H1 (cell line): ENCODE measurements at regions not wholly inside any gene's neighbourhood (a gene's known extent, or its start where the extent isn't known, plus 50 kb on each side); places are given as distances from the start of the nearest gene placed in this dataset.

ENCODE experiments used
- CTCF ChIA-PET: fragments of 300-600 bp; sonication (Branson Sonifier 250); formaldehyde crosslinking; loops from one replicate; lab custom pipeline; 2021; ENCODE audit not compliant: partially characterized antibody; lab: Charles Lee
- POLR2A ChIA-PET: fragments of 300-600 bp; sonication (Branson Sonifier 250); formaldehyde crosslinking; loops from one replicate; lab custom pipeline; 2021; ENCODE audit warnings: inconsistent platforms; ENCODE audit not compliant: partially characterized antibody; lab: Charles Lee
- DNase-seq, 2 experiments: peaks; one replicate each; pipeline versions ENCODE4 v3.0.0 to v3.0.0-alpha.2; 2010 to 2022; ENCODE audit warnings: low spot score in 2 of 2, low read depth in 1 of 2, mixed read lengths in 1 of 2
- FAIRE-seq: peaks from 2 replicates; lab custom pipeline; 2011; peaks lifted over from hg19 to GRCh38; lab: Jason Lieb, UNC
- H2AFZ ChIP-seq: 2 replicates; pipeline ENCODE4 v1.8.1; 2012; ENCODE audit warnings: low read length, inconsistent platforms
- H2AK5ac ChIP-seq: 2 replicates; pipeline ENCODE4 v1.6.1; 2013; ENCODE audit warnings: low read depth, low read length
- H2BK120ac ChIP-seq: replicated peaks from 2 replicates; pipeline ENCODE3; 2013; ENCODE audit warnings: low read depth, low read length, inconsistent platforms
- H2BK12ac ChIP-seq: 2 replicates; pipeline ENCODE4 v1.6.1; 2013; ENCODE audit warnings: low read depth, low read length
- H2BK15ac ChIP-seq: 2 replicates; pipeline ENCODE4 v1.6.1; 2013; ENCODE audit warnings: low read length
- H2BK20ac ChIP-seq: 2 replicates; pipeline ENCODE4 v1.6.1; 2013; ENCODE audit warnings: low read length
- H2BK5ac ChIP-seq: 2 replicates; pipeline ENCODE4 v1.6.1; 2013; ENCODE audit warnings: low read depth, low read length
- H3K14ac ChIP-seq: 2 replicates; pipeline ENCODE4 v1.6.1; 2013; ENCODE audit warnings: inconsistent platforms; ENCODE audit not compliant: insufficient read length
- H3K18ac ChIP-seq: 2 replicates; pipeline ENCODE4 v1.6.1; 2013; ENCODE audit warnings: low read length; ENCODE audit errors: extremely low read depth
- H3K23ac ChIP-seq: 2 replicates; pipeline ENCODE4 v1.6.1; 2013; ENCODE audit warnings: inconsistent platforms; ENCODE audit not compliant: insufficient read length
- H3K23me2 ChIP-seq: 2 replicates; pipeline ENCODE4 v1.6.1; 2013; ENCODE audit warnings: low read depth, low read length
- H3K27ac ChIP-seq: 2 replicates; pipeline ENCODE4 v1.6.1; 2011; ENCODE audit warnings: low read depth, low read length, inconsistent platforms
- H3K27me3 ChIP-seq, 4 experiments: replicated peaks in 1 of 4; 1 replicate in 1 of 4; 2 replicates in 3 of 4; pipeline versions ENCODE4 v1.6.1 to v1.8.1; 2011 to 2013; ENCODE audit warnings: low read length in 3 of 4, mild to moderate bottlenecking in 3 of 4, inconsistent platforms in 2 of 4, mixed read lengths in 2 of 4, moderate library complexity in 1 of 4; ENCODE audit not compliant: control insufficient read depth in 3 of 4, insufficient read depth in 3 of 4; ENCODE audit errors: extremely low read depth in 1 of 4
- H3K36me3 ChIP-seq, 4 experiments: 2 replicates each; pipeline versions ENCODE4 v1.6.1 to v1.8.1; 2011 to 2013; ENCODE audit warnings: mild to moderate bottlenecking in 4 of 4, low read length in 3 of 4, moderate library complexity in 2 of 4, control low read depth in 1 of 4, inconsistent platforms in 1 of 4; ENCODE audit not compliant: insufficient read depth in 4 of 4, control insufficient read depth in 2 of 4
- H3K4ac ChIP-seq: replicated peaks from 2 replicates; pipeline ENCODE3; 2013; ENCODE audit warnings: low read length, low read depth, mixed read lengths, inconsistent platforms; ENCODE audit not compliant: insufficient read length
- H3K4me1 ChIP-seq, 4 experiments: replicated peaks in 1 of 4; 1 replicate in 1 of 4; 2 replicates in 3 of 4; pipeline versions ENCODE4 v1.6.1 to v1.8.1; 2011 to 2013; ENCODE audit warnings: low read length in 3 of 4, inconsistent platforms in 2 of 4, mixed read lengths in 1 of 4; ENCODE audit not compliant: insufficient read depth in 4 of 4, control insufficient read depth in 3 of 4
- H3K4me2 ChIP-seq, 2 experiments: 2 replicates each; pipeline versions ENCODE4 v1.6.1 to v1.8.1; 2011 to 2013; ENCODE audit warnings: low read depth in 2 of 2, low read length in 2 of 2, control low read depth in 1 of 2, inconsistent platforms in 1 of 2, mild to moderate bottlenecking in 1 of 2; ENCODE audit not compliant: insufficient read depth in 1 of 2
- H3K4me3 ChIP-seq, 4 experiments: fragments of 200-600, 300-600 bp in 1 of 4; sonication (generic), shearing (Covaris generic), sonication (Bioruptor Twin) in 1 of 4; 2 replicates each; pipeline versions ENCODE4 v1.5.1 to v1.8.1; 2011 to 2016; ENCODE audit warnings: low read length in 4 of 4, low read depth in 3 of 4, control low read depth in 2 of 4, inconsistent platforms in 2 of 4, mild to moderate bottlenecking in 2 of 4, mixed read lengths in 1 of 4, moderate library complexity in 1 of 4; ENCODE audit not compliant: insufficient read depth in 2 of 4; ENCODE audit errors: extremely low read depth in 1 of 4
- H3K56ac ChIP-seq: replicated peaks from 2 replicates; pipeline ENCODE3; 2013; ENCODE audit warnings: low read depth, mild to moderate bottlenecking, mixed read lengths, low read length, inconsistent platforms; ENCODE audit not compliant: insufficient read length
- H3K79me1 ChIP-seq: 2 replicates; pipeline ENCODE4 v1.6.1; 2013; ENCODE audit warnings: low read depth, low read length, control low read depth
- H3K79me2 ChIP-seq, 2 experiments: 2 replicates each; pipeline versions ENCODE4 v1.6.1 to v1.8.1; 2012 to 2013; ENCODE audit warnings: low read length in 2 of 2, mild to moderate bottlenecking in 2 of 2, inconsistent platforms in 1 of 2; ENCODE audit not compliant: insufficient read depth in 2 of 2, control insufficient read depth in 1 of 2
- H3K9ac ChIP-seq, 4 experiments: replicated peaks in 1 of 4; 1 replicate in 1 of 4; 2 replicates in 3 of 4; pipeline versions ENCODE4 v1.6.1 to v1.8.1; 2011 to 2013; ENCODE audit warnings: low read depth in 3 of 4, low read length in 3 of 4, control low read depth in 2 of 4, mild to moderate bottlenecking in 2 of 4, moderate library complexity in 2 of 4, inconsistent platforms in 1 of 4; ENCODE audit errors: extremely low read depth in 1 of 4
- H3K9me3 ChIP-seq, 2 experiments: 2 replicates each; pipeline versions ENCODE4 v1.6.1 to v1.8.1; 2012 to 2013; ENCODE audit warnings: mild to moderate bottlenecking in 2 of 2, moderate library complexity in 2 of 2, control low read depth in 1 of 2, inconsistent platforms in 1 of 2, low read depth in 1 of 2, low read length in 1 of 2, mixed read lengths in 1 of 2; ENCODE audit not compliant: insufficient read depth in 2 of 2
- H4K20me1 ChIP-seq, 2 experiments: replicated peaks in 1 of 2; 2 replicates each; pipeline versions ENCODE3 to v1.8.1; 2011 to 2013; ENCODE audit warnings: inconsistent platforms in 2 of 2, low read length in 2 of 2, mild to moderate bottlenecking in 1 of 2; ENCODE audit not compliant: insufficient read depth in 2 of 2, control insufficient read depth in 1 of 2
- H4K5ac ChIP-seq: 2 replicates; pipeline ENCODE4 v1.6.1; 2013; ENCODE audit warnings: low read length, low read depth, mixed read lengths, inconsistent platforms; ENCODE audit not compliant: insufficient read length
- H4K8ac ChIP-seq: 2 replicates; pipeline ENCODE4 v1.8.0; 2013; ENCODE audit warnings: mild to moderate bottlenecking, moderate library complexity, low read length, inconsistent platforms; ENCODE audit not compliant: insufficient read depth; ENCODE audit errors: extremely low read depth
- H4K91ac ChIP-seq: replicated peaks from 2 replicates; pipeline ENCODE3; 2013; ENCODE audit warnings: low read length, mixed read lengths, inconsistent platforms; ENCODE audit not compliant: insufficient read length
- CHD2 ChIP-seq: IDR thresholded peaks from 2 replicates; pipeline ENCODE4 v1.6.1; 2012; ENCODE audit warnings: low read length, improper control_type of control experiment
- EGR1 ChIP-seq: IDR thresholded peaks from 2 replicates; pipeline ENCODE4 v1.6.1; 2011; ENCODE audit warnings: low read depth, low read length, borderline replicate concordance
- EZH2 ChIP-seq: fragments of 200-600 bp; sonication (generic); IDR thresholded peaks from 2 replicates; pipeline ENCODE4 v1.7.1; 2012; ENCODE audit warnings: low read depth, mild to moderate bottlenecking, moderate library complexity, low read length, inconsistent platforms; ENCODE audit not compliant: severe bottlenecking
- GTF2F1 ChIP-seq: IDR thresholded peaks from 2 replicates; pipeline ENCODE4 v1.6.1; 2012; ENCODE audit warnings: low read depth, low read length, improper control_type of control experiment, borderline replicate concordance
- KDM4A ChIP-seq: IDR thresholded peaks from one replicate; pipeline ENCODE4 v1.7.1; 2012; ENCODE audit warnings: low read depth, mild to moderate bottlenecking, moderate library complexity, low read length, inconsistent platforms; ENCODE audit not compliant: severe bottlenecking
- POLR2AphosphoS5 ChIP-seq: IDR thresholded peaks from 2 replicates; pipeline ENCODE4 v1.6.1; 2011; ENCODE audit warnings: low read depth, low read length
- SIN3A ChIP-seq, 2 experiments: IDR thresholded peaks in 1 of 2; conservative IDR thresholded peaks in 1 of 2; 2 replicates each; pipeline ENCODE4 v1.6.1; 2011 to 2012; ENCODE audit warnings: low read length in 2 of 2, improper control_type of control experiment in 1 of 2, low read depth in 1 of 2, mild to moderate bottlenecking in 1 of 2
- SIX5 ChIP-seq: IDR thresholded peaks from 2 replicates; pipeline ENCODE4 v1.6.1; 2011; ENCODE audit warnings: mild to moderate bottlenecking, low read depth, low read length
- SP4 ChIP-seq: IDR thresholded peaks from 2 replicates; pipeline ENCODE4 v1.6.1; 2012; ENCODE audit warnings: low read length, inconsistent platforms
- TAF7 ChIP-seq: optimal IDR thresholded peaks from 2 replicates; pipeline ENCODE3; 2011; ENCODE audit warnings: low read depth, mild to moderate bottlenecking, inconsistent platforms, low read length, moderate library complexity, borderline replicate concordance
- WGBS, 2 experiments: shearing (Covaris generic) in 1 of 2; methylation state at CpG; one replicate each; pipeline versions ENCODE4 v1.1.6 to v1.1.7; 2013 to 2015; ENCODE audit warnings: low lambda C conversion rate in 2 of 2, mixed read lengths in 2 of 2, inconsistent platforms in 1 of 2, low coverage in 1 of 2, missing lambda C conversion rate in 1 of 2; ENCODE audit not compliant: insufficient replicate concordance in 2 of 2, insufficient coverage in 1 of 2, insufficient read length in 1 of 2; ENCODE audit errors: extremely low coverage in 1 of 2, missing lambda C conversion rate in 1 of 2; 5-methylcytosine and 5-hydroxymethylcytosine counted together
- TF ChIP-seq, protein P1 (sequence below): IDR thresholded peaks from 2 replicates; pipeline ENCODE4 v1.6.1; 2012; ENCODE audit warnings: low read length, inconsistent platforms

GRCh38 chr10:78732381-78732780, 336.4 kb upstream of the ZMIZ1 start:
- whole genome bisulfite sequencing, 2 experiments = 93% methylated on average over 5 of the region's 8 CpGs; no CpG with 5 or more reads in 1 of the 2 experiments
- Histone ChIP-seq H3K18ac (no peak overlapping the region), H3K36me3 (no peaks in the 10 kb centered on the region), H2AFZ (no peak overlapping the region), H3K4ac (no peak overlapping the region), H3K4me3 (no peak overlapping the region), H3K27ac (no peak overlapping the region), H3K23ac (no peak overlapping the region), H2BK20ac (no peak overlapping the region), H4K5ac (no peak overlapping the region), H3K56ac (no peak overlapping the region), H3K27me3 (no peaks in the 10 kb centered on the region; a peak in 1 of 7 replicates), H3K9ac (no peak overlapping the region), H3K79me2 (no peaks in the 10 kb centered on the region), H2BK15ac (no peak overlapping the region), H3K14ac (no peak overlapping the region), H2BK12ac (no peak overlapping the region), H2AK5ac (no peak overlapping the region), H3K4me2 (no peak overlapping the region), H4K8ac (no peak overlapping the region), H4K20me1 (no peaks in the 10 kb centered on the region), H4K91ac (no peak overlapping the region), H3K4me1 (no peaks in the 10 kb centered on the region), H2BK120ac (no peak overlapping the region), H2BK5ac (no peak overlapping the region), H3K23me2 (no peaks in the 10 kb centered on the region; the same call in 1 of the 2 replicates), H3K9me3 (no peaks in the 10 kb centered on the region; a peak in 1 of 4 replicates), H3K79me1 (no peaks in the 10 kb centered on the region)
- FAIRE-seq = no peak
- ChIA-PET CTCF (no interaction called here), POLR2A (no interaction called here)
- TF ChIP-seq EZH2 = no peak
- TF ChIP-seq CHD2 = no peak
- TF ChIP-seq POLR2AphosphoS5 = no peak
- TF ChIP-seq, protein P1, sequence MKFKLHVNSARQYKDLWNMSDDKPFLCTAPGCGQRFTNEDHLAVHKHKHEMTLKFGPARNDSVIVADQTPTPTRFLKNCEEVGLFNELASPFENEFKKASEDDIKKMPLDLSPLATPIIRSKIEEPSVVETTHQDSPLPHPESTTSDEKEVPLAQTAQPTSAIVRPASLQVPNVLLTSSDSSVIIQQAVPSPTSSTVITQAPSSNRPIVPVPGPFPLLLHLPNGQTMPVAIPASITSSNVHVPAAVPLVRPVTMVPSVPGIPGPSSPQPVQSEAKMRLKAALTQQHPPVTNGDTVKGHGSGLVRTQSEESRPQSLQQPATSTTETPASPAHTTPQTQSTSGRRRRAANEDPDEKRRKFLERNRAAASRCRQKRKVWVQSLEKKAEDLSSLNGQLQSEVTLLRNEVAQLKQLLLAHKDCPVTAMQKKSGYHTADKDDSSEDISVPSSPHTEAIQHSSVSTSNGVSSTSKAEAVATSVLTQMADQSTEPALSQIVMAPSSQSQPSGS = no peak
- no peak for TF ChIP-seq EGR1
- no peak for TF ChIP-seq GTF2F1
- no peak for TF ChIP-seq KDM4A
- TF ChIP-seq SIX5 = no peak
- no peak for TF ChIP-seq SIN3A (conservative IDR thresholded peaks at IDR 0.05 in 1 of 2, IDR thresholded peaks at IDR 0.05 in 1 of 2; ENCODE audit: low read depth in 1 of 2, low read length in 2 of 2)
- TF ChIP-seq SP4 = no peak
- no peak for TF ChIP-seq TAF7
- no peak for DNase-seq
